Testis (tissue), 2 donors: ENCODE measurements at regions not wholly inside any gene's neighbourhood (a gene's known extent, or its start where the extent isn't known, plus 50 kb on each side); places are given as distances from the start of the nearest gene placed in this dataset.

Experiments used
- CTCF ChIP-seq, 3 experiments: fragments of 450-650 bp in 2 of 3; fragments of 200-600 bp in 1 of 3; sonication (generic) in 1 of 3; IDR thresholded peaks; one replicate each; pipeline ENCODE4 v1.5.1; 2016 to 2019; ENCODE audit warnings: antibody characterized with exemption in 3 of 3, mild to moderate bottlenecking in 2 of 3, moderate library complexity in 1 of 3
- POLR2A ChIP-seq: fragments of 450-650 bp; IDR thresholded peaks from one replicate; pipeline ENCODE4 v1.6.1; 2017; ENCODE audit warnings: antibody characterized with exemption, mild to moderate bottlenecking, moderate library complexity

- TF ChIP-seq CTCF (IDR thresholded peaks at IDR 0.05): no peak
- no peak for TF ChIP-seq POLR2A
Measured at GRCh38 chr20:22794200-22794599, 209.8 kb upstream of the FOXA2 start.
